ENCODE measurements at regions not wholly inside any gene's neighbourhood (a gene's known extent, or its start where the extent isn't known, plus 50 kb on each side); places are given as distances from the start of the nearest gene placed in this dataset.

DNA sequence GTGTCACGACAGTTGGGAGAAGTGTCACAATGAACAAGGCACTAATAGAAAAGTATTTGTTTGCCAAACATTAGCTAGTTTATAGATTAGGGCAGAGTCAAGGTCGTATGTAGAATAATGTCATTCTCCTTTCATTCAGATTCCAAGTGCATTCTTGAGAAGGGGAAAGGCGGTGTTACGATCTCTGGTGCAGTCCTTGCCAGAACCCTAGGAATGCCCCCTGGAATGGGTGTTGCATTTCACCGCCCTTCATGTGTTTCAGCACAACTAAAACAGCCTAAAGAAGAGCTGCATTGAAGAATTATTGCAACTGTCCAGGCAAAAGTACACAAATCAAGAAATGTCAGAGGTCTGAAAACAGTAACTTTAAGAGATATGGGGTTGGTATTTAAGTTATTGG is 721.0 kb upstream of the WWC1 start:
- no peak for DNase-seq (ENCODE audit: low read depth, low spot score)

DNA sequence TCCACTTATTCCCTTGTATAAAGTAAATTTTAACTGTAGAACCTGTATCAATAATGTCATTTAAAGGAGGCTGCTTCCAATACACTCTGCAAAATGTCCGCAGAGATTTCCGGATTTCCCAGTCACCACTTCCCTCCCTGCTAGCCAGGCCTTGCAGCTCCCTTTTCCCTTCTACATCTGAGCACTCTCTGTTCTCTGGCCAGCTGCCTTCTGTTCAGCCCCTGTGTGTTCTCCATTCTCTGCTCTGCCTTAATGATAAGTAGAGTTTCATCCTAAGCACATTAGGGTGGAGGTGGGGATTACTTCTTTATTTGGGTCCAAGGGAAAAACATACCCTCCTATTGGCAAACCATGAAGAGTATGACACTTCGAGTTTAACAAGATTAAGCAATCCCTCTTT is 719.6 kb upstream of the WWC1 start:
- Histone ChIP-seq H3K79me2 (ENCODE audit: control insufficient read depth, insufficient read depth, low read length) (no peaks in the 10 kb centered on the region), H3K9ac (replicated peaks; ENCODE audit: extremely low read depth, insufficient read depth, low read length) (no peak overlapping the region), H3K4me3 (replicated peaks in 1 of 3; ENCODE audit: insufficient read depth in 1 of 3, low read depth in 1 of 3, low read length in 3 of 3) (no peak overlapping the region), H3K27ac (ENCODE audit: insufficient read depth, low read depth, low read length) (no peak overlapping the region), H3K4me2 (ENCODE audit: insufficient read depth, low read length) (no peak overlapping the region), H3K4me1 (ENCODE audit: control insufficient read depth, extremely low read depth, insufficient read depth, low read length) (no peaks in the 10 kb centered on the region), H3K27me3 (ENCODE audit: control insufficient read depth in 2 of 2, insufficient read depth in 2 of 2, low read length in 2 of 2) (peaks cover 0 to 6% of the 10 kb centered on the region in 2 experiments), H4K20me1 (replicated peaks; ENCODE audit: control insufficient read depth, extremely low read depth, insufficient read depth, low read length) (no peaks in the 10 kb centered on the region), H3K9me1 (replicated peaks; ENCODE audit: control insufficient read depth, extremely low read depth, insufficient read depth, low read length) (no peaks in the 10 kb centered on the region), H3K9me3 (replicated peaks; ENCODE audit: control insufficient read depth, insufficient read depth, low read length) (no peaks in the 10 kb centered on the region), H2AFZ (ENCODE audit: low read depth, low read length) (no peak overlapping the region), H3K36me3 (ENCODE audit: control insufficient read depth in 2 of 2, extremely low read depth in 1 of 2, insufficient read depth in 2 of 2, low read length in 2 of 2) (no peaks in the 10 kb centered on the region)
- FAIRE-seq (no peak), DNase-seq (ENCODE audit: low read depth, low spot score) (no peak)
- no peak for TF ChIP-seq EZH2 (IDR thresholded peaks at IDR 0.05; ENCODE audit: borderline replicate concordance, low read depth, low read length, severe bottlenecking)
- TF ChIP-seq, protein P1, sequence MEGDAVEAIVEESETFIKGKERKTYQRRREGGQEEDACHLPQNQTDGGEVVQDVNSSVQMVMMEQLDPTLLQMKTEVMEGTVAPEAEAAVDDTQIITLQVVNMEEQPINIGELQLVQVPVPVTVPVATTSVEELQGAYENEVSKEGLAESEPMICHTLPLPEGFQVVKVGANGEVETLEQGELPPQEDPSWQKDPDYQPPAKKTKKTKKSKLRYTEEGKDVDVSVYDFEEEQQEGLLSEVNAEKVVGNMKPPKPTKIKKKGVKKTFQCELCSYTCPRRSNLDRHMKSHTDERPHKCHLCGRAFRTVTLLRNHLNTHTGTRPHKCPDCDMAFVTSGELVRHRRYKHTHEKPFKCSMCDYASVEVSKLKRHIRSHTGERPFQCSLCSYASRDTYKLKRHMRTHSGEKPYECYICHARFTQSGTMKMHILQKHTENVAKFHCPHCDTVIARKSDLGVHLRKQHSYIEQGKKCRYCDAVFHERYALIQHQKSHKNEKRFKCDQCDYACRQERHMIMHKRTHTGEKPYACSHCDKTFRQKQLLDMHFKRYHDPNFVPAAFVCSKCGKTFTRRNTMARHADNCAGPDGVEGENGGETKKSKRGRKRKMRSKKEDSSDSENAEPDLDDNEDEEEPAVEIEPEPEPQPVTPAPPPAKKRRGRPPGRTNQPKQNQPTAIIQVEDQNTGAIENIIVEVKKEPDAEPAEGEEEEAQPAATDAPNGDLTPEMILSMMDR (IDR thresholded peaks at IDR 0.05; ENCODE audit: extremely low read depth in 1 of 2, insufficient read depth in 1 of 2, low read depth in 1 of 2, low read length in 2 of 2) = no peak
- no peak for TF ChIP-seq FOS (IDR thresholded peaks at IDR 0.05; ENCODE audit: borderline replicate concordance, insufficient read depth, low read length)
- no peak for TF ChIP-seq GATA2 (IDR thresholded peaks at IDR 0.05; ENCODE audit: insufficient read depth, insufficient read length, low read depth, low read length)
- TF ChIP-seq MYC (IDR thresholded peaks at IDR 0.05; ENCODE audit: low read depth, low read length) = no peak
- POLR2A ChIA-PET = no interaction called here
- dilution Hi-C loops (cut with MboI; ENCODE audit: extremely low pct_ligation_motif_present, low sequenced_read_pairs) (no loop called here), intact Hi-C loops (cut with micrococcal nuclease) (no loop called here)
- no TSS peak for BruUV-seq (replicated peaks)
- CTCF ChIA-PET = no interaction called here

More for the DNA sequence above, 721.0 kb upstream of the WWC1 start:
- no peak overlapping the region for H3K4me3 ChIP-seq (replicated peaks in 1 of 3; ENCODE audit: insufficient read depth in 1 of 3, low read depth in 1 of 3, low read length in 3 of 3)
- dilution Hi-C loops (cut with MboI; ENCODE audit: extremely low pct_ligation_motif_present, low sequenced_read_pairs) (no loop called here), intact Hi-C loops (cut with micrococcal nuclease) (no loop called here)
- no peak overlapping the region for H3K4me2 ChIP-seq (ENCODE audit: insufficient read depth, low read length)
- no peaks in the 10 kb centered on the region for H3K79me2 ChIP-seq (ENCODE audit: control insufficient read depth, insufficient read depth, low read length)
- H3K27ac ChIP-seq (ENCODE audit: insufficient read depth, low read depth, low read length) = no peak overlapping the region
- no peaks in the 10 kb centered on the region for H3K9me3 ChIP-seq (replicated peaks; ENCODE audit: control insufficient read depth, insufficient read depth, low read length)
- H3K9ac ChIP-seq (replicated peaks; ENCODE audit: extremely low read depth, insufficient read depth, low read length) = no peak overlapping the region
- H3K4me1 ChIP-seq (ENCODE audit: control insufficient read depth, extremely low read depth, insufficient read depth, low read length) = no peaks in the 10 kb centered on the region
- no peaks in the 10 kb centered on the region for H3K9me1 ChIP-seq (replicated peaks; ENCODE audit: control insufficient read depth, extremely low read depth, insufficient read depth, low read length)
- ChIA-PET POLR2A (no interaction called here), CTCF (no interaction called here)
- peaks cover 0 to 6% of the 10 kb centered on the region in 2 experiments for H3K27me3 ChIP-seq (ENCODE audit: control insufficient read depth in 2 of 2, insufficient read depth in 2 of 2, low read length in 2 of 2)
- TF ChIP-seq GATA2 (IDR thresholded peaks at IDR 0.05; ENCODE audit: insufficient read depth, insufficient read length, low read depth, low read length) = no peak
- no peak for TF ChIP-seq JUN (IDR thresholded peaks at IDR 0.05; ENCODE audit: borderline replicate concordance, insufficient read depth, insufficient read length, low read depth)
- TF ChIP-seq EZH2 (IDR thresholded peaks at IDR 0.05; ENCODE audit: borderline replicate concordance, low read depth, low read length, severe bottlenecking) = no peak
- TF ChIP-seq, protein P1 (IDR thresholded peaks at IDR 0.05; ENCODE audit: extremely low read depth in 1 of 2, insufficient read depth in 1 of 2, low read depth in 1 of 2, low read length in 2 of 2) = no peak
- TF ChIP-seq, protein P2, sequence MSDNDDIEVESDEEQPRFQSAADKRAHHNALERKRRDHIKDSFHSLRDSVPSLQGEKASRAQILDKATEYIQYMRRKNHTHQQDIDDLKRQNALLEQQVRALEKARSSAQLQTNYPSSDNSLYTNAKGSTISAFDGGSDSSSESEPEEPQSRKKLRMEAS (IDR thresholded peaks at IDR 0.05; ENCODE audit: insufficient read depth, insufficient read length) = no peak
- TF ChIP-seq FOS (IDR thresholded peaks at IDR 0.05; ENCODE audit: borderline replicate concordance, insufficient read depth, low read length) = no peak
- TF ChIP-seq MYC (IDR thresholded peaks at IDR 0.05; ENCODE audit: low read depth, low read length) = no peak
- FAIRE-seq = no peak
- no peak overlapping the region for H2AFZ ChIP-seq (ENCODE audit: low read depth, low read length)
- no TSS peak for BruUV-seq (replicated peaks)
- H4K20me1 ChIP-seq (replicated peaks; ENCODE audit: control insufficient read depth, extremely low read depth, insufficient read depth, low read length) = no peaks in the 10 kb centered on the region
- no peaks in the 10 kb centered on the region for H3K36me3 ChIP-seq (ENCODE audit: control insufficient read depth in 2 of 2, extremely low read depth in 1 of 2, insufficient read depth in 2 of 2, low read length in 2 of 2)

Measured in endothelial cell of umbilical vein (primary cell).